ENCODE measurements at regions not wholly inside any gene's neighbourhood (a gene's known extent, or its start where the extent isn't known, plus 50 kb on each side); places are given as distances from the start of the nearest gene placed in this dataset.

GRCh38 chr13:61183670-61184069 is 232.0 kb downstream of the PCDH20 start:
- no peak overlapping the region for H3K27ac ChIP-seq (ENCODE audit: low read depth in 2 of 2, low read length in 1 of 2)
- WGBS, 2 donors = 31 to 34% methylated on average over 1 of the region's 1 CpG
- H3K36me3 ChIP-seq (ENCODE audit: control insufficient read depth in 2 of 2, insufficient read depth in 2 of 2, low read length in 1 of 2) = no peaks in the 10 kb centered on the region

GRCh38 chr13:61180234-61180633 is 235.4 kb downstream of the PCDH20 start:
- no peak overlapping the region for H3K27ac ChIP-seq (ENCODE audit: low read depth in 2 of 2, low read length in 1 of 2)
- WGBS, 2 donors = 36 to 39% methylated on average over 4 of the region's 4 CpGs
- H3K36me3 ChIP-seq (ENCODE audit: control insufficient read depth in 2 of 2, insufficient read depth in 2 of 2, low read length in 1 of 2) = no peaks in the 10 kb centered on the region
- no peaks in the 10 kb centered on the region for H3K4me1 ChIP-seq (ENCODE audit: control insufficient read depth in 2 of 2, insufficient read depth in 2 of 2, low read length in 1 of 2)
- H3K9me3 ChIP-seq (ENCODE audit: control insufficient read depth in 2 of 2, insufficient read depth in 1 of 2, low read depth in 1 of 2, low read length in 1 of 2) = no peaks in the 10 kb centered on the region
- H3K27me3 ChIP-seq (ENCODE audit: control insufficient read depth in 1 of 2, insufficient read depth in 2 of 2, low read length in 2 of 2) = no peaks in the 10 kb centered on the region
- no peak overlapping the region for H3K4me3 ChIP-seq (ENCODE audit: low read depth in 1 of 2, low read length in 2 of 2)

More at GRCh38 chr13:61183670-61184069, 232.0 kb downstream of the PCDH20 start:
- Histone ChIP-seq H3K4me3 (ENCODE audit: low read depth in 1 of 2, low read length in 2 of 2) (no peak overlapping the region), H3K9me3 (ENCODE audit: control insufficient read depth in 2 of 2, insufficient read depth in 1 of 2, low read depth in 1 of 2, low read length in 1 of 2) (no peaks in the 10 kb centered on the region), H3K4me1 (ENCODE audit: control insufficient read depth in 2 of 2, insufficient read depth in 2 of 2, low read length in 1 of 2) (no peaks in the 10 kb centered on the region), H3K27me3 (ENCODE audit: control insufficient read depth in 1 of 2, insufficient read depth in 2 of 2, low read length in 2 of 2) (no peaks in the 10 kb centered on the region)

GRCh38 chr13:61179741-61180140 is 235.9 kb downstream of the PCDH20 start:
- Histone ChIP-seq H3K27me3 (ENCODE audit: control insufficient read depth in 1 of 2, insufficient read depth in 2 of 2, low read length in 2 of 2) (no peaks in the 10 kb centered on the region), H3K27ac (ENCODE audit: low read depth in 2 of 2, low read length in 1 of 2) (no peak overlapping the region), H3K4me3 (ENCODE audit: low read depth in 1 of 2, low read length in 2 of 2) (no peak overlapping the region), H3K4me1 (ENCODE audit: control insufficient read depth in 2 of 2, insufficient read depth in 2 of 2, low read length in 1 of 2) (no peaks in the 10 kb centered on the region), H3K9me3 (ENCODE audit: control insufficient read depth in 2 of 2, insufficient read depth in 1 of 2, low read depth in 1 of 2, low read length in 1 of 2) (no peaks in the 10 kb centered on the region), H3K36me3 (ENCODE audit: control insufficient read depth in 2 of 2, insufficient read depth in 2 of 2, low read length in 1 of 2) (no peaks in the 10 kb centered on the region)
- 59 to 67% methylated on average over 2 of the region's 2 CpGs for WGBS, 2 donors

DNA sequence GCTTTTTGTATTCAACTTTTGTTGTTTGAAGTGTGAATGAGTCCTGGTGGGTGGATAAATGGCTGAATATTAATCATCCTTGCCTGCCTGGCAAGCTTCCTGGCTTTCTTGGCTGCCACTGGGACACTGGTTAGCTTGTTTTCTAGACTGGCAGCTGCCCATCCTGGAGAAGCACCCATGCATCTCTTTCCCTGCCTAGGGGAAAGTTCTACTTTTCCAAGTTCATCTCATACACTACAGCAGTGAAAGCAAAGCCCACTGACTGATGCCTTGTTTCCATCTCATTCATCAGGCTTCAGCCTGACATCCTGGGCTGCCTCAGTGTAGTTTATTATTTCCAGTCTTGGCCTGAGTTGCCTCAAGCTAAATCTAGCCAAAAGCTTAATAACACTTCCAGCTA is 244.8 kb downstream of the PCDH20 start:
- Histone ChIP-seq H3K4me3 (ENCODE audit: low read depth in 1 of 2, low read length in 2 of 2) (no peak overlapping the region), H3K9me3 (ENCODE audit: control insufficient read depth in 2 of 2, insufficient read depth in 1 of 2, low read depth in 1 of 2, low read length in 1 of 2) (no peaks in the 10 kb centered on the region), H3K27me3 (ENCODE audit: control insufficient read depth in 1 of 2, insufficient read depth in 2 of 2, low read length in 2 of 2) (no peaks in the 10 kb centered on the region), H3K36me3 (ENCODE audit: control insufficient read depth in 2 of 2, insufficient read depth in 2 of 2, low read length in 1 of 2) (no peaks in the 10 kb centered on the region), H3K27ac (ENCODE audit: low read depth in 2 of 2, low read length in 1 of 2) (no peak overlapping the region), H3K4me1 (ENCODE audit: control insufficient read depth in 2 of 2, insufficient read depth in 2 of 2, low read length in 1 of 2) (no peaks in the 10 kb centered on the region)

- no peaks in the 10 kb centered on the region for H3K27me3 ChIP-seq (ENCODE audit: control insufficient read depth in 1 of 2, insufficient read depth in 2 of 2, low read length in 2 of 2)
- no peaks in the 10 kb centered on the region for H3K9me3 ChIP-seq (ENCODE audit: control insufficient read depth in 2 of 2, insufficient read depth in 1 of 2, low read depth in 1 of 2, low read length in 1 of 2)
- H3K4me3 ChIP-seq (ENCODE audit: low read depth in 1 of 2, low read length in 2 of 2) = no peak overlapping the region
- no peaks in the 10 kb centered on the region for H3K4me1 ChIP-seq (ENCODE audit: control insufficient read depth in 2 of 2, insufficient read depth in 2 of 2, low read length in 1 of 2)
- no peaks in the 10 kb centered on the region for H3K36me3 ChIP-seq (ENCODE audit: control insufficient read depth in 2 of 2, insufficient read depth in 2 of 2, low read length in 1 of 2)
- H3K27ac ChIP-seq (ENCODE audit: low read depth in 2 of 2, low read length in 1 of 2) = no peak overlapping the region
- 41 to 45% methylated on average over 1 of the region's 1 CpG for WGBS, 2 donors
Measured at GRCh38 chr13:61162636-61163035, 253.0 kb downstream of the PCDH20 start.

DNA sequence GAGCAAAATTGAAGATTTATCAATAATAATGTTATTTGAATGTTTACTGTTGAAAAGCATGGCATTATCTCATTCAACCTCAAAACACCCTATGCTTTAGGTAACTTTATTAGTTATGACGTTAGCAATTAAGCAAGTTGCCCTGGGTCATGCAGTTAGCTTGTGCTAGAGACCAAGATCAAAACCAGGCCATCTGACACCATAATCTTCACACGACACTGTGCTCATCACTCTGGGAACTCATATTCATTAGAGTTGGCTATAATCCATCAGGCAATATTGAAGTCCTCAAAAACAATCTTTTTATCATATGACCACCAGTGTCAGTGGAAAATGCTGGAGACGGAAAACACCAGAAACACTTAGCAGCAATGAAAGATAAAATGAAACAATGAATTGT is 253.5 kb downstream of the PCDH20 start:
- WGBS, 2 donors = 62 to 67% methylated on average over 3 of the region's 3 CpGs
- Histone ChIP-seq H3K4me1 (ENCODE audit: control insufficient read depth in 2 of 2, insufficient read depth in 2 of 2, low read length in 1 of 2) (no peaks in the 10 kb centered on the region), H3K27me3 (ENCODE audit: control insufficient read depth in 1 of 2, insufficient read depth in 2 of 2, low read length in 2 of 2) (no peaks in the 10 kb centered on the region), H3K9me3 (ENCODE audit: control insufficient read depth in 2 of 2, insufficient read depth in 1 of 2, low read depth in 1 of 2, low read length in 1 of 2) (no peaks in the 10 kb centered on the region), H3K4me3 (ENCODE audit: low read depth in 1 of 2, low read length in 2 of 2) (no peak overlapping the region), H3K36me3 (ENCODE audit: control insufficient read depth in 2 of 2, insufficient read depth in 2 of 2, low read length in 1 of 2) (no peaks in the 10 kb centered on the region), H3K27ac (ENCODE audit: low read depth in 2 of 2, low read length in 1 of 2) (no peak overlapping the region)

- Histone ChIP-seq H3K4me3 (ENCODE audit: low read depth in 1 of 2, low read length in 2 of 2) (no peak overlapping the region), H3K9me3 (ENCODE audit: control insufficient read depth in 2 of 2, insufficient read depth in 1 of 2, low read depth in 1 of 2, low read length in 1 of 2) (no peaks in the 10 kb centered on the region), H3K36me3 (ENCODE audit: control insufficient read depth in 2 of 2, insufficient read depth in 2 of 2, low read length in 1 of 2) (no peaks in the 10 kb centered on the region), H3K4me1 (ENCODE audit: control insufficient read depth in 2 of 2, insufficient read depth in 2 of 2, low read length in 1 of 2) (no peaks in the 10 kb centered on the region), H3K27ac (ENCODE audit: low read depth in 2 of 2, low read length in 1 of 2) (no peak overlapping the region), H3K27me3 (ENCODE audit: control insufficient read depth in 1 of 2, insufficient read depth in 2 of 2, low read length in 2 of 2) (no peaks in the 10 kb centered on the region)
- 80 to 89% methylated on average over 1 of the region's 1 CpG for WGBS, 2 donors
Measured at GRCh38 chr13:61156753-61157152, 258.9 kb downstream of the PCDH20 start.

- peaks cover 0 to 2% of the 10 kb centered on the region in 2 donors for H3K9me3 ChIP-seq (ENCODE audit: control insufficient read depth in 2 of 2, insufficient read depth in 1 of 2, low read depth in 1 of 2, low read length in 1 of 2)
- no peak overlapping the region for H3K4me3 ChIP-seq (ENCODE audit: low read depth in 1 of 2, low read length in 2 of 2)
- no peaks in the 10 kb centered on the region for H3K36me3 ChIP-seq (ENCODE audit: control insufficient read depth in 2 of 2, insufficient read depth in 2 of 2, low read length in 1 of 2)
- peaks cover 0 to 2% of the 10 kb centered on the region in 2 donors for H3K4me1 ChIP-seq (ENCODE audit: control insufficient read depth in 2 of 2, insufficient read depth in 2 of 2, low read length in 1 of 2)
- H3K27ac ChIP-seq (ENCODE audit: low read depth in 2 of 2, low read length in 1 of 2) = no peak overlapping the region
- no peaks in the 10 kb centered on the region for H3K27me3 ChIP-seq (ENCODE audit: control insufficient read depth in 1 of 2, insufficient read depth in 2 of 2, low read length in 2 of 2)
Measured at GRCh38 chr13:61151062-61151461, 264.6 kb downstream of the PCDH20 start.

GRCh38 chr13:61149331-61149730 is 266.3 kb downstream of the PCDH20 start:
- Histone ChIP-seq H3K27me3 (ENCODE audit: control insufficient read depth in 1 of 2, insufficient read depth in 2 of 2, low read length in 2 of 2) (no peaks in the 10 kb centered on the region), H3K4me3 (ENCODE audit: low read depth in 1 of 2, low read length in 2 of 2) (no peak overlapping the region), H3K9me3 (ENCODE audit: control insufficient read depth in 2 of 2, insufficient read depth in 1 of 2, low read depth in 1 of 2, low read length in 1 of 2) (peaks cover 0 to 7% of the 10 kb centered on the region in 2 donors), H3K27ac (ENCODE audit: low read depth in 2 of 2, low read length in 1 of 2) (no peak overlapping the region), H3K4me1 (ENCODE audit: control insufficient read depth in 2 of 2, insufficient read depth in 2 of 2, low read length in 1 of 2) (peaks cover 0 to 4% of the 10 kb centered on the region in 2 donors), H3K36me3 (ENCODE audit: control insufficient read depth in 2 of 2, insufficient read depth in 2 of 2, low read length in 1 of 2) (no peaks in the 10 kb centered on the region)

- Histone ChIP-seq H3K36me3 (ENCODE audit: control insufficient read depth in 2 of 2, insufficient read depth in 2 of 2, low read length in 1 of 2) (no peaks in the 10 kb centered on the region), H3K27me3 (ENCODE audit: control insufficient read depth in 1 of 2, insufficient read depth in 2 of 2, low read length in 2 of 2) (no peaks in the 10 kb centered on the region), H3K4me1 (ENCODE audit: control insufficient read depth in 2 of 2, insufficient read depth in 2 of 2, low read length in 1 of 2) (peaks cover 0 to 4% of the 10 kb centered on the region in 2 donors), H3K4me3 (ENCODE audit: low read depth in 1 of 2, low read length in 2 of 2) (no peak overlapping the region), H3K27ac (ENCODE audit: low read depth in 2 of 2, low read length in 1 of 2) (no peak overlapping the region), H3K9me3 (ENCODE audit: control insufficient read depth in 2 of 2, insufficient read depth in 1 of 2, low read depth in 1 of 2, low read length in 1 of 2) (peaks cover 0 to 7% of the 10 kb centered on the region in 2 donors)
- 82 to 86% methylated on average over 6 of the region's 6 CpGs for WGBS, 2 donors
Measured at GRCh38 chr13:61148691-61149315, 266.8 kb downstream of the PCDH20 start.
